SK-N-SH (cell line): ENCODE measurements at regions not wholly inside any gene's neighbourhood (a gene's known extent, or its start where the extent isn't known, plus 50 kb on each side); places are given as distances from the start of the nearest gene placed in this dataset.

Experiments
- CTCF ChIA-PET: fragments of 300-600, 350-600 bp; formaldehyde crosslinking; extraction: SDS; loops from one replicate; lab custom pipeline; 2021; lab: Yijun Ruan, JAX
- POLR2A ChIA-PET: fragments of 350-600 bp; sonication (Branson Sonifier 250); formaldehyde crosslinking; extraction: SDS; loops from one replicate; lab custom pipeline; 2020; ENCODE audit warnings: antibody characterized with exemption, inconsistent platforms; lab: Yijun Ruan, JAX
- DNase-seq: peaks from one replicate; pipeline ENCODE4 v3.0.0; 2012
- H2AFZ ChIP-seq: fragments of 200-600 bp; sonication (generic); 2 replicates; pipeline ENCODE4 v1.8.1; 2016; ENCODE audit warnings: antibody characterized with exemption, mild to moderate bottlenecking, low read depth
- H3F3A ChIP-seq: fragments of 200-600 bp; sonication (generic); replicated peaks from 2 replicates; pipeline ENCODE3; 2016; ENCODE audit warnings: antibody characterized with exemption, mild to moderate bottlenecking; ENCODE audit not compliant: insufficient read depth
- H3K27ac ChIP-seq, 2 experiments: fragments of 200-500 bp in 1 of 2; fragments of 200-600 bp in 1 of 2; sonication (Bioruptor generic) in 1 of 2; sonication (generic), shearing (Covaris generic) in 1 of 2; 2 replicates each; pipeline versions ENCODE4 v1.5.1 to v1.6.1; 2014 to 2016; ENCODE audit warnings: low read depth in 2 of 2, inconsistent platforms in 1 of 2, low read length in 1 of 2, mild to moderate bottlenecking in 1 of 2, mixed read lengths in 1 of 2
- H3K27me3 ChIP-seq: fragments of 200-600 bp; sonication (generic), shearing (Covaris generic); 2 replicates; pipeline ENCODE4 v1.6.1; 2016; ENCODE audit warnings: mixed run types; ENCODE audit not compliant: insufficient read depth
- H3K36me3 ChIP-seq, 2 experiments: fragments of 200-500 bp in 1 of 2; fragments of 200-600 bp in 1 of 2; sonication (Bioruptor generic) in 1 of 2; sonication (generic) in 1 of 2; replicated peaks in 1 of 2; 2 replicates each; pipeline versions ENCODE3 to v1.5.1; 2014 to 2016; ENCODE audit warnings: low read length in 1 of 2, mild to moderate bottlenecking in 1 of 2; ENCODE audit not compliant: insufficient read depth in 2 of 2, control insufficient read depth in 1 of 2
- H3K4me1 ChIP-seq, 2 experiments: fragments of 200-500 bp in 1 of 2; fragments of 200-600 bp in 1 of 2; sonication (Bioruptor generic) in 1 of 2; sonication (generic), shearing (Covaris generic) in 1 of 2; 2 replicates each; pipeline versions ENCODE4 v1.5.1 to v1.6.1; 2014 to 2016; ENCODE audit warnings: low read depth in 1 of 2, low read length in 1 of 2, mixed run types in 1 of 2; ENCODE audit not compliant: insufficient read depth in 2 of 2, control insufficient read depth in 1 of 2
- H3K4me2 ChIP-seq: fragments of 200-600 bp; sonication (generic), shearing (Covaris generic); 2 replicates; pipeline ENCODE4 v1.6.1; 2017; ENCODE audit warnings: mixed run types
- H3K4me3 ChIP-seq, 2 experiments: fragments of 200-500 bp in 1 of 2; fragments of 200-600 bp in 1 of 2; sonication (Bioruptor generic) in 1 of 2; sonication (generic), shearing (Covaris generic) in 1 of 2; 2 replicates each; pipeline versions ENCODE4 v1.5.1 to v1.8.1; 2014 to 2016; ENCODE audit warnings: low read depth in 2 of 2, inconsistent platforms in 1 of 2, low read length in 1 of 2, mild to moderate bottlenecking in 1 of 2, mixed read lengths in 1 of 2, moderate library complexity in 1 of 2
- H3K79me2 ChIP-seq: fragments of 200-600 bp; sonication (generic); 2 replicates; pipeline ENCODE4 v1.8.1; 2017; ENCODE audit warnings: mild to moderate bottlenecking; ENCODE audit not compliant: insufficient read depth
- H3K9ac ChIP-seq: fragments of 200-600 bp; sonication (generic); 2 replicates; pipeline ENCODE4 v1.6.1; 2017; ENCODE audit warnings: mixed run types
- H3K9me2 ChIP-seq: fragments of 200-600 bp; sonication (generic); 2 replicates; pipeline ENCODE4 v1.6.1; 2017; ENCODE audit warnings: mixed run types
- H3K9me3 ChIP-seq: fragments of 200-600 bp; sonication (generic); 2 replicates; pipeline ENCODE4 v1.6.1; 2017; ENCODE audit warnings: mixed run types, mild to moderate bottlenecking, moderate library complexity
- H4K20me1 ChIP-seq: fragments of 200-600 bp; sonication (generic); 2 replicates; pipeline ENCODE4 v1.6.1; 2017; ENCODE audit warnings: mild to moderate bottlenecking, mixed run types; ENCODE audit not compliant: insufficient read depth
- CHD2 ChIP-seq: fragments of 150-350 bp; IDR thresholded peaks from 2 replicates; pipeline ENCODE4 v1.6.1; 2018; ENCODE audit warnings: low read length; ENCODE audit not compliant: partially characterized antibody
- ELF1 ChIP-seq: IDR thresholded peaks from 2 replicates; pipeline ENCODE4 v1.4.0; 2012
- EZH2phosphoT487 ChIP-seq: fragments of 200-600 bp; sonication (generic); IDR thresholded peaks from 2 replicates; pipeline ENCODE4 v1.6.1; 2017; ENCODE audit warnings: low read depth, mixed run types, mild to moderate bottlenecking, antibody characterized with exemption, moderate library complexity, borderline replicate concordance
- FOXM1 ChIP-seq: IDR thresholded peaks from 2 replicates; pipeline ENCODE4 v1.4.0; 2012; ENCODE audit warnings: low read depth, mild to moderate bottlenecking
- MAX ChIP-seq: IDR thresholded peaks from 2 replicates; pipeline ENCODE4 v1.4.0; 2012; ENCODE audit warnings: low read depth
- MEF2A ChIP-seq: IDR thresholded peaks from 2 replicates; pipeline ENCODE4 v1.4.0; 2012; ENCODE audit warnings: low read depth, borderline replicate concordance
- MXI1 ChIP-seq: IDR thresholded peaks from 2 replicates; pipeline ENCODE4 v1.6.1; 2012; ENCODE audit warnings: mild to moderate bottlenecking, low read depth, low read length, improper control_type of control experiment
- NFIC ChIP-seq: IDR thresholded peaks from 2 replicates; pipeline ENCODE4 v1.4.0; 2012; ENCODE audit warnings: borderline replicate concordance
- NRF1 ChIP-seq: IDR thresholded peaks from 2 replicates; pipeline ENCODE4 v1.6.1; 2012; ENCODE audit warnings: low read depth, mild to moderate bottlenecking, low read length
- RAD21 ChIP-seq: IDR thresholded peaks from 2 replicates; pipeline ENCODE4 v1.6.1; 2012; ENCODE audit warnings: mild to moderate bottlenecking, low read length
- REST ChIP-seq: IDR thresholded peaks from 2 replicates; pipeline ENCODE4 v1.6.1; 2012; ENCODE audit warnings: mild to moderate bottlenecking, low read depth, low read length, moderate library complexity
- SMC3 ChIP-seq: IDR thresholded peaks from 2 replicates; pipeline ENCODE4 v1.6.1; 2012; ENCODE audit warnings: low read depth, low read length, improper control_type of control experiment
- TAF1 ChIP-seq: IDR thresholded peaks from 2 replicates; pipeline ENCODE4 v1.6.1; 2012; ENCODE audit warnings: low read depth, mild to moderate bottlenecking, low read length, moderate library complexity, borderline replicate concordance
- TEAD4 ChIP-seq: IDR thresholded peaks from 2 replicates; pipeline ENCODE4 v1.4.0; 2012; ENCODE audit warnings: mild to moderate bottlenecking, borderline replicate concordance; ENCODE audit not compliant: insufficient read depth
- WGBS: methylation state at CpG from one replicate; pipeline ENCODE4 v1.1.6; 2017; ENCODE audit warnings: low lambda C conversion rate; 5-methylcytosine and 5-hydroxymethylcytosine counted together
- TF ChIP-seq, protein P1 (sequence below): IDR thresholded peaks from 2 replicates; pipeline ENCODE4 v1.4.0; 2012; ENCODE audit warnings: low read depth, borderline replicate concordance
- TF ChIP-seq, protein P2 (sequence below): IDR thresholded peaks from 2 replicates; pipeline ENCODE4 v1.4.0; 2012; ENCODE audit warnings: low read depth, borderline replicate concordance

DNA sequence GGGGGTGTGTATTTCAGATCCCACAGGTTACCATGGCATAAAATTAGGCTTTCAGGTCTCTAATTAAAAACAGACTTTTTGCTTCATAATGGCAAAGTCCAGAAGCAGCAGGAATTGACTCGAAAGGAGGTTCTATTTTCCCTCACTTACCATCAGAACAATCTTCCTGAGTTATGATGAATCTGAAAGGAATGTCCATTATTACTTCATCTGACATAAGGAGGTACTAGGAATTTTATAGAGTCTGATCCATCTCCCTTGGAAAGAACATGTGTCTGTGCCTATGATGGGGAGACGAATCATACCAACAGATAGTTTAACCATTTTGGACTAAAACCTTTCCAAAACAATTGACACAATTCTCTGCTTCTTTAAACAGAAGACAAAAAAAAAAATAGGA lies 206.3 kb upstream of the FGF13 start:
- H4K20me1 ChIP-seq: no peaks in the 10 kb centered on the region
- H3K79me2 ChIP-seq: no peaks in the 10 kb centered on the region
- H3K4me2 ChIP-seq: no peak overlapping the region
- H3K9me2 ChIP-seq: no peaks in the 10 kb centered on the region
- no peak overlapping the region for H3K4me3 ChIP-seq
- TF ChIP-seq MAX: no peak
- TF ChIP-seq NRF1: no peak
- no peak for TF ChIP-seq TAF1
- TF ChIP-seq, protein P1, sequence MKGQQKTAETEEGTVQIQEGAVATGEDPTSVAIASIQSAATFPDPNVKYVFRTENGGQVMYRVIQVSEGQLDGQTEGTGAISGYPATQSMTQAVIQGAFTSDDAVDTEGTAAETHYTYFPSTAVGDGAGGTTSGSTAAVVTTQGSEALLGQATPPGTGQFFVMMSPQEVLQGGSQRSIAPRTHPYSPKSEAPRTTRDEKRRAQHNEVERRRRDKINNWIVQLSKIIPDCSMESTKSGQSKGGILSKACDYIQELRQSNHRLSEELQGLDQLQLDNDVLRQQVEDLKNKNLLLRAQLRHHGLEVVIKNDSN: no peak
- TF ChIP-seq SMC3: no peak
- no peak for TF ChIP-seq TEAD4
- TF ChIP-seq RAD21: no peak
- no peak for TF ChIP-seq FOXM1
- no peak for TF ChIP-seq MXI1
- TF ChIP-seq EZH2phosphoT487: no peak
- no peak for TF ChIP-seq MEF2A
- TF ChIP-seq REST: no peak
- no peak for TF ChIP-seq CHD2
- TF ChIP-seq, protein P2, sequence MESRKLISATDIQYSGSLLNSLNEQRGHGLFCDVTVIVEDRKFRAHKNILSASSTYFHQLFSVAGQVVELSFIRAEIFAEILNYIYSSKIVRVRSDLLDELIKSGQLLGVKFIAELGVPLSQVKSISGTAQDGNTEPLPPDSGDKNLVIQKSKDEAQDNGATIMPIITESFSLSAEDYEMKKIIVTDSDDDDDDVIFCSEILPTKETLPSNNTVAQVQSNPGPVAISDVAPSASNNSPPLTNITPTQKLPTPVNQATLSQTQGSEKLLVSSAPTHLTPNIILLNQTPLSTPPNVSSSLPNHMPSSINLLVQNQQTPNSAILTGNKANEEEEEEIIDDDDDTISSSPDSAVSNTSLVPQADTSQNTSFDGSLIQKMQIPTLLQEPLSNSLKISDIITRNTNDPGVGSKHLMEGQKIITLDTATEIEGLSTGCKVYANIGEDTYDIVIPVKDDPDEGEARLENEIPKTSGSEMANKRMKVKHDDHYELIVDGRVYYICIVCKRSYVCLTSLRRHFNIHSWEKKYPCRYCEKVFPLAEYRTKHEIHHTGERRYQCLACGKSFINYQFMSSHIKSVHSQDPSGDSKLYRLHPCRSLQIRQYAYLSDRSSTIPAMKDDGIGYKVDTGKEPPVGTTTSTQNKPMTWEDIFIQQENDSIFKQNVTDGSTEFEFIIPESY: no peak
- TF ChIP-seq NFIC: no peak
- TF ChIP-seq ELF1: no peak
- TF ChIP-seq, all 33 proteins: peak for 0
- ChIA-PET POLR2A (no interaction called here), CTCF (interaction anchor here (0.6 kb wide), 1 partner anchor 914 kb away, joined by 3 read pairs; no protein-coding TSS in a partner anchor)
- Histone ChIP-seq H3K9me3 (no peaks in the 10 kb centered on the region), H3F3A (no peaks in the 10 kb centered on the region), H2AFZ (no peak overlapping the region), H3K9ac (no peak overlapping the region), H3K36me3 (no peaks in the 10 kb centered on the region), H3K4me1 (no peaks in the 10 kb centered on the region), H3K27me3 (no peaks in the 10 kb centered on the region), H3K27ac (no peak overlapping the region)
- no peak for DNase-seq
- 0% methylated on average over 2 of the region's 2 CpGs for WGBS
